ENCODE measurements at regions not wholly inside any gene's neighbourhood (a gene's known extent, or its start where the extent isn't known, plus 50 kb on each side); places are given as distances from the start of the nearest gene placed in this dataset.

DNA sequence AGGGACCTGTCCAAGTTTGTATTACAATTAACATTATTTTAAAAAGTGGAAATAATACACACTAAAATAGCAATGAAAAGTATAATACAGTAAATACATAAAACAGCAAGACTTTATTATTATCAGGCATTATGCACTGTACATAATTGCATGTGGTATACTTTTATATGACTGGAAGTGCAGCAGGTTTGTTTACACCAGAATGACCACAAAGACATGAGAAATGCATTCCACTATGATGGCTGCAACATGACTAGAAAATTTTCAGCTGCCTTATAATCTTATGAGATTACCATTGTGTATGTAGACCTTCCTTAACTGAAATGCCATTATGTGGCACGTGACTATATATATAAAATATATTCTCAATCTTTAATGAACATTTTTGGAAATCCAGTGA, 1699.6 kb downstream of the KCNT2 start:
- no peaks in the 10 kb centered on the region for H3K9me2 ChIP-seq (ENCODE audit: low read depth, low read length)
- TF ChIP-seq, protein P1, sequence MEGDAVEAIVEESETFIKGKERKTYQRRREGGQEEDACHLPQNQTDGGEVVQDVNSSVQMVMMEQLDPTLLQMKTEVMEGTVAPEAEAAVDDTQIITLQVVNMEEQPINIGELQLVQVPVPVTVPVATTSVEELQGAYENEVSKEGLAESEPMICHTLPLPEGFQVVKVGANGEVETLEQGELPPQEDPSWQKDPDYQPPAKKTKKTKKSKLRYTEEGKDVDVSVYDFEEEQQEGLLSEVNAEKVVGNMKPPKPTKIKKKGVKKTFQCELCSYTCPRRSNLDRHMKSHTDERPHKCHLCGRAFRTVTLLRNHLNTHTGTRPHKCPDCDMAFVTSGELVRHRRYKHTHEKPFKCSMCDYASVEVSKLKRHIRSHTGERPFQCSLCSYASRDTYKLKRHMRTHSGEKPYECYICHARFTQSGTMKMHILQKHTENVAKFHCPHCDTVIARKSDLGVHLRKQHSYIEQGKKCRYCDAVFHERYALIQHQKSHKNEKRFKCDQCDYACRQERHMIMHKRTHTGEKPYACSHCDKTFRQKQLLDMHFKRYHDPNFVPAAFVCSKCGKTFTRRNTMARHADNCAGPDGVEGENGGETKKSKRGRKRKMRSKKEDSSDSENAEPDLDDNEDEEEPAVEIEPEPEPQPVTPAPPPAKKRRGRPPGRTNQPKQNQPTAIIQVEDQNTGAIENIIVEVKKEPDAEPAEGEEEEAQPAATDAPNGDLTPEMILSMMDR (IDR thresholded peaks at IDR 0.05; ENCODE audit: low read length): no peak
- no peak for TF ChIP-seq EZH2 (IDR thresholded peaks at IDR 0.05; ENCODE audit: borderline replicate concordance, low read length)
- H3F3A ChIP-seq (ENCODE audit: insufficient read depth, low read length): no peaks in the 10 kb centered on the region
- no peak overlapping the region for H3K9ac ChIP-seq (ENCODE audit: low read length)
- no peaks in the 10 kb centered on the region for H3K4me1 ChIP-seq (ENCODE audit: insufficient read depth, low read length, severe bottlenecking)
- H3K36me3 ChIP-seq (ENCODE audit: insufficient read depth, low read length): no peaks in the 10 kb centered on the region
- no peaks in the 10 kb centered on the region for H3K79me2 ChIP-seq (ENCODE audit: insufficient read depth, low read length)
- no peaks in the 10 kb centered on the region for H3K27me3 ChIP-seq (ENCODE audit: insufficient read depth, low read length)
- no peak overlapping the region for H3K4me3 ChIP-seq (ENCODE audit: low read depth, low read length, poor library complexity, severe bottlenecking)
- no peaks in the 10 kb centered on the region for H3K9me3 ChIP-seq (ENCODE audit: low read length)
- no peak overlapping the region for H3K4me2 ChIP-seq (ENCODE audit: low read length)
- H3K27ac ChIP-seq (ENCODE audit: low read depth, low read length, poor library complexity, severe bottlenecking): no peak overlapping the region
- no peak overlapping the region for H2AFZ ChIP-seq (ENCODE audit: low read length)
- no peaks in the 10 kb centered on the region for H4K20me1 ChIP-seq (ENCODE audit: insufficient read depth, low read length)

DNA sequence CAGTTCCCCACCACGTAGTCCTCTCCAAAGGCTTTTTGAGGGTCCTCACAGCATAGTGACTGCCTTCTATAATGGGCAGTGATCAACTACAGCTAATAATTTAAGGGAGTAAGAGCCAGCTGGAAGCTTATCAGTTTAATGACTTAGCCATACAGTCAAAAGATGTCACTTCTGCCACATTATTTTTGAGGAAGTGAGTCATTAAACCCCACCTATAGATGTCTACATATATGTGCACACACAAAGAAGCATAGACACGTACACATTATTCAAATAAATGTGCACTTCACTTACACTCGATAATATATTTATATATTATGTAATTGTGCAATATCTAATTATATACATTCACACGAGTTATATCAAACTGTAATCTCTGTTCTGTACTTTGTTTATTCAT, 1704.7 kb downstream of the KCNT2 start:
- Histone ChIP-seq H3K36me3 (ENCODE audit: insufficient read depth, low read length) (no peaks in the 10 kb centered on the region), H3K4me3 (ENCODE audit: low read depth, low read length, poor library complexity, severe bottlenecking) (no peak overlapping the region), H3K27me3 (ENCODE audit: insufficient read depth, low read length) (no peaks in the 10 kb centered on the region), H3K4me2 (ENCODE audit: low read length) (no peak overlapping the region), H3K9ac (ENCODE audit: low read length) (no peak overlapping the region), H3K9me2 (ENCODE audit: low read depth, low read length) (no peaks in the 10 kb centered on the region), H3F3A (ENCODE audit: insufficient read depth, low read length) (no peaks in the 10 kb centered on the region), H3K4me1 (ENCODE audit: insufficient read depth, low read length, severe bottlenecking) (no peaks in the 10 kb centered on the region), H4K20me1 (ENCODE audit: insufficient read depth, low read length) (no peaks in the 10 kb centered on the region), H2AFZ (ENCODE audit: low read length) (0 out of 2 replicates have a peak overlapping the region, but pooled peaks have one; percentile 34), H3K27ac (ENCODE audit: low read depth, low read length, poor library complexity, severe bottlenecking) (no peak overlapping the region), H3K9me3 (ENCODE audit: low read length) (0 out of 2 replicates have a peak, but pooled peaks cover 3% of the 10 kb centered on the region), H3K79me2 (ENCODE audit: insufficient read depth, low read length) (no peaks in the 10 kb centered on the region)
- TF ChIP-seq, protein P1 (IDR thresholded peaks at IDR 0.05; ENCODE audit: low read length): no peak
- no peak for TF ChIP-seq EZH2 (IDR thresholded peaks at IDR 0.05; ENCODE audit: borderline replicate concordance, low read length)

DNA sequence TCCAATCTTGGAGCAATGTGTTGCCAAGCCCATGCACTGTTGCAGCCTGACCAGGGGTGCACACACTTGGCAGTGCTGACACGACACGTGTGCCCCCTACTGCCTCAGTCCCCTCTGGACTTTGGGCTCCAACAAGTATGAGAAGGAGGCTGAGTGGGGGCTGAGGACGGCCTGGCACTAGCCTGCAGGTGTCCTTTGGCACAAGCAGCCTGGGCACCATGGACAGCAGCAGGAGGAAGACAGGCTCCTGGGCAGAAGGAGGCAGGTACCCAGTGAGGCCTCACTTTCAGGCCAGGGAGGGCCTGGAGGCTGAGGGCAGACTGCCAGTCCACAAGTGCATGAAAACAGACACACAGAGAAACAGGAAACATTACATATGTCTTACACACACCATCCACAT, 1702.9 kb upstream of the B3GALT2 start:
- Histone ChIP-seq H3K9me3 (ENCODE audit: low read length) (peaks cover 11% of the 10 kb centered on the region; the same call in 1 of the 2 replicates), H3K9me2 (ENCODE audit: low read depth, low read length) (no peaks in the 10 kb centered on the region), H3K27ac (ENCODE audit: low read depth, low read length, poor library complexity, severe bottlenecking) (no peak overlapping the region), H3K4me2 (ENCODE audit: low read length) (no peak overlapping the region), H2AFZ (ENCODE audit: low read length) (no peak overlapping the region), H3K4me1 (ENCODE audit: insufficient read depth, low read length, severe bottlenecking) (no peaks in the 10 kb centered on the region), H3K9ac (ENCODE audit: low read length) (no peak overlapping the region), H3K27me3 (ENCODE audit: insufficient read depth, low read length) (no peaks in the 10 kb centered on the region), H3K79me2 (ENCODE audit: insufficient read depth, low read length) (no peaks in the 10 kb centered on the region), H3K36me3 (ENCODE audit: insufficient read depth, low read length) (no peaks in the 10 kb centered on the region), H3F3A (ENCODE audit: insufficient read depth, low read length) (no peaks in the 10 kb centered on the region), H3K4me3 (ENCODE audit: low read depth, low read length, poor library complexity, severe bottlenecking) (no peak overlapping the region), H4K20me1 (ENCODE audit: insufficient read depth, low read length) (no peaks in the 10 kb centered on the region)
- TF ChIP-seq, protein P1 (IDR thresholded peaks at IDR 0.05; ENCODE audit: low read length): no peak
- TF ChIP-seq EZH2 (IDR thresholded peaks at IDR 0.05; ENCODE audit: borderline replicate concordance, low read length): no peak
